H1 (cell line): ENCODE measurements at regions not wholly inside any gene's neighbourhood (a gene's known extent, or its start where the extent isn't known, plus 50 kb on each side); places are given as distances from the start of the nearest gene placed in this dataset.

ENCODE experiments used
- CTCF ChIA-PET: fragments of 300-600 bp; sonication (Branson Sonifier 250); formaldehyde crosslinking; loops from one replicate; lab custom pipeline; 2021; ENCODE audit not compliant: partially characterized antibody; lab: Charles Lee
- POLR2A ChIA-PET: fragments of 300-600 bp; sonication (Branson Sonifier 250); formaldehyde crosslinking; loops from one replicate; lab custom pipeline; 2021; ENCODE audit warnings: inconsistent platforms; ENCODE audit not compliant: partially characterized antibody; lab: Charles Lee
- DNase-seq, 2 experiments: peaks; one replicate each; pipeline versions ENCODE4 v3.0.0 to v3.0.0-alpha.2; 2010 to 2022; ENCODE audit warnings: low spot score in 2 of 2, low read depth in 1 of 2, mixed read lengths in 1 of 2
- FAIRE-seq: peaks from 2 replicates; lab custom pipeline; 2011; peaks lifted over from hg19 to GRCh38; lab: Jason Lieb, UNC
- H2AFZ ChIP-seq: 2 replicates; pipeline ENCODE4 v1.8.1; 2012; ENCODE audit warnings: low read length, inconsistent platforms
- H2AK5ac ChIP-seq: 2 replicates; pipeline ENCODE4 v1.6.1; 2013; ENCODE audit warnings: low read depth, low read length
- H2BK120ac ChIP-seq: replicated peaks from 2 replicates; pipeline ENCODE3; 2013; ENCODE audit warnings: low read depth, low read length, inconsistent platforms
- H2BK12ac ChIP-seq: 2 replicates; pipeline ENCODE4 v1.6.1; 2013; ENCODE audit warnings: low read depth, low read length
- H2BK15ac ChIP-seq: 2 replicates; pipeline ENCODE4 v1.6.1; 2013; ENCODE audit warnings: low read length
- H2BK20ac ChIP-seq: 2 replicates; pipeline ENCODE4 v1.6.1; 2013; ENCODE audit warnings: low read length
- H2BK5ac ChIP-seq: 2 replicates; pipeline ENCODE4 v1.6.1; 2013; ENCODE audit warnings: low read depth, low read length
- H3K14ac ChIP-seq: 2 replicates; pipeline ENCODE4 v1.6.1; 2013; ENCODE audit warnings: inconsistent platforms; ENCODE audit not compliant: insufficient read length
- H3K18ac ChIP-seq: 2 replicates; pipeline ENCODE4 v1.6.1; 2013; ENCODE audit warnings: low read length; ENCODE audit errors: extremely low read depth
- H3K23ac ChIP-seq: 2 replicates; pipeline ENCODE4 v1.6.1; 2013; ENCODE audit warnings: inconsistent platforms; ENCODE audit not compliant: insufficient read length
- H3K23me2 ChIP-seq: 2 replicates; pipeline ENCODE4 v1.6.1; 2013; ENCODE audit warnings: low read depth, low read length
- H3K27ac ChIP-seq: 2 replicates; pipeline ENCODE4 v1.6.1; 2011; ENCODE audit warnings: low read depth, low read length, inconsistent platforms
- H3K27me3 ChIP-seq, 4 experiments: replicated peaks in 1 of 4; 1 replicate in 1 of 4; 2 replicates in 3 of 4; pipeline versions ENCODE4 v1.6.1 to v1.8.1; 2011 to 2013; ENCODE audit warnings: low read length in 3 of 4, mild to moderate bottlenecking in 3 of 4, inconsistent platforms in 2 of 4, mixed read lengths in 2 of 4, moderate library complexity in 1 of 4; ENCODE audit not compliant: control insufficient read depth in 3 of 4, insufficient read depth in 3 of 4; ENCODE audit errors: extremely low read depth in 1 of 4
- H3K36me3 ChIP-seq, 4 experiments: 2 replicates each; pipeline versions ENCODE4 v1.6.1 to v1.8.1; 2011 to 2013; ENCODE audit warnings: mild to moderate bottlenecking in 4 of 4, low read length in 3 of 4, moderate library complexity in 2 of 4, control low read depth in 1 of 4, inconsistent platforms in 1 of 4; ENCODE audit not compliant: insufficient read depth in 4 of 4, control insufficient read depth in 2 of 4
- H3K4ac ChIP-seq: replicated peaks from 2 replicates; pipeline ENCODE3; 2013; ENCODE audit warnings: low read length, low read depth, mixed read lengths, inconsistent platforms; ENCODE audit not compliant: insufficient read length
- H3K4me1 ChIP-seq, 4 experiments: replicated peaks in 1 of 4; 1 replicate in 1 of 4; 2 replicates in 3 of 4; pipeline versions ENCODE4 v1.6.1 to v1.8.1; 2011 to 2013; ENCODE audit warnings: low read length in 3 of 4, inconsistent platforms in 2 of 4, mixed read lengths in 1 of 4; ENCODE audit not compliant: insufficient read depth in 4 of 4, control insufficient read depth in 3 of 4
- H3K4me2 ChIP-seq, 2 experiments: 2 replicates each; pipeline versions ENCODE4 v1.6.1 to v1.8.1; 2011 to 2013; ENCODE audit warnings: low read depth in 2 of 2, low read length in 2 of 2, control low read depth in 1 of 2, inconsistent platforms in 1 of 2, mild to moderate bottlenecking in 1 of 2; ENCODE audit not compliant: insufficient read depth in 1 of 2
- H3K4me3 ChIP-seq, 4 experiments: fragments of 200-600, 300-600 bp in 1 of 4; sonication (generic), shearing (Covaris generic), sonication (Bioruptor Twin) in 1 of 4; 2 replicates each; pipeline versions ENCODE4 v1.5.1 to v1.8.1; 2011 to 2016; ENCODE audit warnings: low read length in 4 of 4, low read depth in 3 of 4, control low read depth in 2 of 4, inconsistent platforms in 2 of 4, mild to moderate bottlenecking in 2 of 4, mixed read lengths in 1 of 4, moderate library complexity in 1 of 4; ENCODE audit not compliant: insufficient read depth in 2 of 4; ENCODE audit errors: extremely low read depth in 1 of 4
- H3K56ac ChIP-seq: replicated peaks from 2 replicates; pipeline ENCODE3; 2013; ENCODE audit warnings: low read depth, mild to moderate bottlenecking, mixed read lengths, low read length, inconsistent platforms; ENCODE audit not compliant: insufficient read length
- H3K79me1 ChIP-seq: 2 replicates; pipeline ENCODE4 v1.6.1; 2013; ENCODE audit warnings: low read depth, low read length, control low read depth
- H3K79me2 ChIP-seq, 2 experiments: 2 replicates each; pipeline versions ENCODE4 v1.6.1 to v1.8.1; 2012 to 2013; ENCODE audit warnings: low read length in 2 of 2, mild to moderate bottlenecking in 2 of 2, inconsistent platforms in 1 of 2; ENCODE audit not compliant: insufficient read depth in 2 of 2, control insufficient read depth in 1 of 2
- H3K9ac ChIP-seq, 4 experiments: replicated peaks in 1 of 4; 1 replicate in 1 of 4; 2 replicates in 3 of 4; pipeline versions ENCODE4 v1.6.1 to v1.8.1; 2011 to 2013; ENCODE audit warnings: low read depth in 3 of 4, low read length in 3 of 4, control low read depth in 2 of 4, mild to moderate bottlenecking in 2 of 4, moderate library complexity in 2 of 4, inconsistent platforms in 1 of 4; ENCODE audit errors: extremely low read depth in 1 of 4
- H3K9me3 ChIP-seq, 2 experiments: 2 replicates each; pipeline versions ENCODE4 v1.6.1 to v1.8.1; 2012 to 2013; ENCODE audit warnings: mild to moderate bottlenecking in 2 of 2, moderate library complexity in 2 of 2, control low read depth in 1 of 2, inconsistent platforms in 1 of 2, low read depth in 1 of 2, low read length in 1 of 2, mixed read lengths in 1 of 2; ENCODE audit not compliant: insufficient read depth in 2 of 2
- H4K20me1 ChIP-seq, 2 experiments: replicated peaks in 1 of 2; 2 replicates each; pipeline versions ENCODE3 to v1.8.1; 2011 to 2013; ENCODE audit warnings: inconsistent platforms in 2 of 2, low read length in 2 of 2, mild to moderate bottlenecking in 1 of 2; ENCODE audit not compliant: insufficient read depth in 2 of 2, control insufficient read depth in 1 of 2
- H4K5ac ChIP-seq: 2 replicates; pipeline ENCODE4 v1.6.1; 2013; ENCODE audit warnings: low read length, low read depth, mixed read lengths, inconsistent platforms; ENCODE audit not compliant: insufficient read length
- H4K8ac ChIP-seq: 2 replicates; pipeline ENCODE4 v1.8.0; 2013; ENCODE audit warnings: mild to moderate bottlenecking, moderate library complexity, low read length, inconsistent platforms; ENCODE audit not compliant: insufficient read depth; ENCODE audit errors: extremely low read depth
- H4K91ac ChIP-seq: replicated peaks from 2 replicates; pipeline ENCODE3; 2013; ENCODE audit warnings: low read length, mixed read lengths, inconsistent platforms; ENCODE audit not compliant: insufficient read length
- RAD21 ChIP-seq, 2 experiments: IDR thresholded peaks in 1 of 2; conservative IDR thresholded peaks in 1 of 2; 2 replicates each; pipeline ENCODE4 v1.6.1; 2011; ENCODE audit warnings: low read depth in 2 of 2, low read length in 2 of 2, improper control_type of control experiment in 1 of 2, inconsistent platforms in 1 of 2, mild to moderate bottlenecking in 1 of 2, moderate library complexity in 1 of 2
- SAP30 ChIP-seq: fragments of 300-600 bp; sonication (generic); IDR thresholded peaks from 2 replicates; pipeline ENCODE4 v1.7.1; 2012; ENCODE audit warnings: low read length, moderate library complexity, mild to moderate bottlenecking, inconsistent platforms; ENCODE audit not compliant: insufficient read depth, insufficient replicate concordance
- WGBS, 2 experiments: shearing (Covaris generic) in 1 of 2; methylation state at CpG; one replicate each; pipeline versions ENCODE4 v1.1.6 to v1.1.7; 2013 to 2015; ENCODE audit warnings: low lambda C conversion rate in 2 of 2, mixed read lengths in 2 of 2, inconsistent platforms in 1 of 2, low coverage in 1 of 2, missing lambda C conversion rate in 1 of 2; ENCODE audit not compliant: insufficient replicate concordance in 2 of 2, insufficient coverage in 1 of 2, insufficient read length in 1 of 2; ENCODE audit errors: extremely low coverage in 1 of 2, missing lambda C conversion rate in 1 of 2; 5-methylcytosine and 5-hydroxymethylcytosine counted together
- TF ChIP-seq, protein P1 (sequence below), 3 experiments: IDR thresholded peaks; 1 replicate in 2 of 3; 2 replicates in 1 of 3; pipeline versions ENCODE4 v1.5.1 to v1.6.1; 2011; ENCODE audit warnings: low read length in 3 of 3, mild to moderate bottlenecking in 3 of 3, inconsistent platforms in 2 of 3, low read depth in 1 of 3, moderate library complexity in 1 of 3; ENCODE audit not compliant: insufficient read depth in 1 of 3; ENCODE audit errors: control extremely low read depth in 1 of 3

DNA sequence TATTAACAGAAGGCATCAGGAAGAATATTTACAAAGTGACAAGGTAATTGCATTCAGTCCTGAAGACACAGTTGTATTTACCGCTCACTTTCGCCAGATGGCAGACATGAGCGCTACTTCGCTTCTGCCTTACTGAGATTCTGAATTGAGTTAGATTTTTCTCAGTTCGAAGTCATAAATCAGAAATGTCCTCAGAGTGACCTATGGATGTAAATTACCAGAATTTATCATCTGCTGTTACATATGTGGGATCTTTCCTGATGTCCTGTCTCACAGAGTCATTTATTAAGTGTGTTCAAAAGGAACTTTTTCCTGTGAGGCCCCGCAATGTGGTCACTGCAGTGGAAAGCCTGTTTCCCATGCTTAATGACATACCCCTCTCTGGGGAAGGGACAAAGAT is 97.3 kb upstream of the DCLK2 start:
- H2BK5ac ChIP-seq = no peak overlapping the region
- peak; percentile 13 to 64 for DNase-seq
- CTCF ChIA-PET = interaction anchor here (0.7 to 2.7 kb wide), 12 partner anchors 8 to 262 kb away, joined by 3 to 15 read pairs (median 4); no protein-coding TSS in a partner anchor
- TF ChIP-seq, protein P1, sequence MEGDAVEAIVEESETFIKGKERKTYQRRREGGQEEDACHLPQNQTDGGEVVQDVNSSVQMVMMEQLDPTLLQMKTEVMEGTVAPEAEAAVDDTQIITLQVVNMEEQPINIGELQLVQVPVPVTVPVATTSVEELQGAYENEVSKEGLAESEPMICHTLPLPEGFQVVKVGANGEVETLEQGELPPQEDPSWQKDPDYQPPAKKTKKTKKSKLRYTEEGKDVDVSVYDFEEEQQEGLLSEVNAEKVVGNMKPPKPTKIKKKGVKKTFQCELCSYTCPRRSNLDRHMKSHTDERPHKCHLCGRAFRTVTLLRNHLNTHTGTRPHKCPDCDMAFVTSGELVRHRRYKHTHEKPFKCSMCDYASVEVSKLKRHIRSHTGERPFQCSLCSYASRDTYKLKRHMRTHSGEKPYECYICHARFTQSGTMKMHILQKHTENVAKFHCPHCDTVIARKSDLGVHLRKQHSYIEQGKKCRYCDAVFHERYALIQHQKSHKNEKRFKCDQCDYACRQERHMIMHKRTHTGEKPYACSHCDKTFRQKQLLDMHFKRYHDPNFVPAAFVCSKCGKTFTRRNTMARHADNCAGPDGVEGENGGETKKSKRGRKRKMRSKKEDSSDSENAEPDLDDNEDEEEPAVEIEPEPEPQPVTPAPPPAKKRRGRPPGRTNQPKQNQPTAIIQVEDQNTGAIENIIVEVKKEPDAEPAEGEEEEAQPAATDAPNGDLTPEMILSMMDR (IDR thresholded peaks at IDR 0.05; ENCODE audit: control extremely low read depth in 1 of 3, insufficient read depth in 1 of 3, low read depth in 1 of 3, low read length in 3 of 3) = peak; percentile 2 to 82 (median 61)
- TF ChIP-seq RAD21 (IDR thresholded peaks at IDR 0.05 in 1 of 2, conservative IDR thresholded peaks at IDR 0.05 in 1 of 2; ENCODE audit: low read depth in 2 of 2, low read length in 2 of 2) (peak; percentile 71 to 77), SAP30 (no peak)
- H3K56ac ChIP-seq = no peak overlapping the region
- H3K79me1 ChIP-seq = no peaks in the 10 kb centered on the region
- H4K91ac ChIP-seq = no peak overlapping the region
- H3K23me2 ChIP-seq = no peaks in the 10 kb centered on the region
- peak; percentile 99 for FAIRE-seq
- H4K20me1 ChIP-seq = no peaks in the 10 kb centered on the region
- H3K27ac ChIP-seq = no peak overlapping the region
- H3K79me2 ChIP-seq = no peaks in the 10 kb centered on the region
- H2AK5ac ChIP-seq = no peak overlapping the region
- H2BK20ac ChIP-seq = no peak overlapping the region
- no peak overlapping the region for H3K4me3 ChIP-seq
- no peak overlapping the region for H3K4ac ChIP-seq
- no peak overlapping the region for H3K4me2 ChIP-seq
- no peak overlapping the region for H2AFZ ChIP-seq
- no peak overlapping the region for H2BK12ac ChIP-seq
- H3K9ac ChIP-seq = no peak overlapping the region
- WGBS, 2 experiments = 35% methylated on average over 6 of the region's 6 CpGs; no CpG with 5 or more reads in 1 of the 2 experiments
- no peaks in the 10 kb centered on the region for H3K36me3 ChIP-seq
- no peak overlapping the region for H4K5ac ChIP-seq
- no peaks in the 10 kb centered on the region for H3K9me3 ChIP-seq
- no peaks in the 10 kb centered on the region for H3K27me3 ChIP-seq
- no peak overlapping the region for H2BK120ac ChIP-seq
- H3K4me1 ChIP-seq = no peaks in the 10 kb centered on the region
- H3K23ac ChIP-seq = no peak overlapping the region
- POLR2A ChIA-PET = no interaction called here
- H2BK15ac ChIP-seq = no peak overlapping the region
- no peak overlapping the region for H3K18ac ChIP-seq
- no peak overlapping the region for H3K14ac ChIP-seq
- no peak overlapping the region for H4K8ac ChIP-seq
